HEK293 (cell line): ENCODE measurements at regions not wholly inside any gene's neighbourhood (a gene's known extent, or its start where the extent isn't known, plus 50 kb on each side); places are given as distances from the start of the nearest gene placed in this dataset.
A peak's percentile ranks its signal among the peaks of the same experiment; 100 is the strongest.

Source experiments
- CTCF ChIA-PET: fragments of 350-600 bp; formaldehyde crosslinking; extraction: SDS; loops from one replicate; lab custom pipeline; 2021; ENCODE audit warnings: antibody characterized with exemption; lab: Yijun Ruan, JAX
- POLR2A ChIA-PET: fragments of 300-600 bp; formaldehyde crosslinking; extraction: SDS; loops from one replicate; lab custom pipeline; 2020; ENCODE audit warnings: antibody characterized with exemption, inconsistent platforms; lab: Yijun Ruan, JAX
- H3K27ac ChIP-seq: fragments of 200-500 bp; sonication (Bioruptor generic); 2 replicates; pipeline ENCODE4 v1.5.1; 2014; ENCODE audit warnings: low read depth, low read length, control low read depth, inconsistent platforms; ENCODE audit errors: extremely low read depth
- H3K36me3 ChIP-seq, 2 experiments: fragments of 200-500 bp in 1 of 2; sonication (Bioruptor generic) in 1 of 2; 1 replicate in 1 of 2; 2 replicates in 1 of 2; pipeline ENCODE4 v1.5.1; 2014 to 2017; ENCODE audit warnings: inconsistent platforms in 2 of 2, low read length in 2 of 2; ENCODE audit not compliant: control insufficient read depth in 2 of 2, insufficient read depth in 1 of 2
- H3K4me1 ChIP-seq: fragments of 200-500 bp; sonication (Bioruptor generic); 2 replicates; pipeline ENCODE4 v1.5.1; 2014; ENCODE audit warnings: mild to moderate bottlenecking, low read length, inconsistent platforms; ENCODE audit not compliant: control insufficient read depth, insufficient read depth
- H3K4me3 ChIP-seq: 2 replicates; pipeline ENCODE4 v1.5.1; 2011; ENCODE audit warnings: low read depth, mild to moderate bottlenecking, control low read depth, low read length, moderate library complexity
- H3K9me3 ChIP-seq: fragments of 200-500 bp; sonication (Bioruptor generic); 2 replicates; pipeline ENCODE4 v1.5.1; 2014; ENCODE audit warnings: low read depth, low read length, inconsistent platforms; ENCODE audit not compliant: control insufficient read depth, insufficient read depth
- BCL11A ChIP-seq: fragments of 450-650 bp; formaldehyde crosslinking; IDR thresholded peaks from 2 replicates; pipeline ENCODE4 v1.5.1; 2016; ENCODE audit warnings: low read depth, missing biosample characterization, missing genetic modification characterization
- EGR2 ChIP-seq: fragments of 450-650 bp; formaldehyde crosslinking; IDR thresholded peaks from 2 replicates; pipeline ENCODE4 v1.5.1; 2016; ENCODE audit warnings: low read depth, missing biosample characterization, missing genetic modification characterization
- PRDM1 ChIP-seq: fragments of 450-650 bp; formaldehyde crosslinking; IDR thresholded peaks from 2 replicates; pipeline ENCODE4; 2016; ENCODE audit warnings: missing biosample characterization, missing genetic modification characterization
- SCRT1 ChIP-seq: fragments of 450-650 bp; formaldehyde crosslinking; IDR thresholded peaks from 2 replicates; pipeline ENCODE4 v1.5.1; 2016; ENCODE audit warnings: missing biosample characterization, missing genetic modification characterization, borderline replicate concordance
- SCRT2 ChIP-seq: fragments of 450-650 bp; formaldehyde crosslinking; IDR thresholded peaks from 2 replicates; pipeline ENCODE4 v1.5.1; 2016; ENCODE audit warnings: missing biosample characterization, missing genetic modification characterization
- ZBTB20 ChIP-seq: fragments of 450-650 bp; formaldehyde crosslinking; IDR thresholded peaks from 2 replicates; pipeline ENCODE4 v1.5.1; 2016; ENCODE audit warnings: missing biosample characterization, missing genetic modification characterization
- ZNF133 ChIP-seq: fragments of 450-650 bp; formaldehyde crosslinking; IDR thresholded peaks from 2 replicates; pipeline ENCODE4 v1.5.1; 2016; ENCODE audit warnings: missing biosample characterization, missing genetic modification characterization
- ZNF19 ChIP-seq: fragments of 450-650 bp; formaldehyde crosslinking; IDR thresholded peaks from 2 replicates; pipeline ENCODE4; 2016; ENCODE audit warnings: missing biosample characterization, missing genetic modification characterization, low read depth
- ZNF2 ChIP-seq: fragments of 450-650 bp; formaldehyde crosslinking; IDR thresholded peaks from 2 replicates; pipeline ENCODE4 v1.5.1; 2016; ENCODE audit warnings: missing biosample characterization, missing genetic modification characterization
- ZNF221 ChIP-seq: fragments of 450-650 bp; formaldehyde crosslinking; IDR thresholded peaks from 2 replicates; pipeline ENCODE4 v1.5.1; 2017; ENCODE audit warnings: missing biosample characterization, missing genetic modification characterization, borderline replicate concordance
- ZNF266 ChIP-seq: fragments of 450-650 bp; formaldehyde crosslinking; IDR thresholded peaks from 2 replicates; pipeline ENCODE4 v1.5.1; 2016; ENCODE audit warnings: missing biosample characterization, missing genetic modification characterization, low read depth
- ZNF391 ChIP-seq: fragments of 450-650 bp; formaldehyde crosslinking; IDR thresholded peaks from 2 replicates; pipeline ENCODE4 v1.5.1; 2016; ENCODE audit warnings: low read depth, missing biosample characterization, missing genetic modification characterization, borderline replicate concordance
- ZNF398 ChIP-seq: fragments of 450-650 bp; formaldehyde crosslinking; IDR thresholded peaks from 2 replicates; pipeline ENCODE4 v1.5.1; 2017; ENCODE audit warnings: missing biosample characterization, missing genetic modification characterization
- ZNF501 ChIP-seq: fragments of 450-650 bp; formaldehyde crosslinking; IDR thresholded peaks from 2 replicates; pipeline ENCODE4 v1.5.1; 2016; ENCODE audit warnings: missing biosample characterization, missing genetic modification characterization
- ZNF514 ChIP-seq: fragments of 450-650 bp; formaldehyde crosslinking; IDR thresholded peaks from 2 replicates; pipeline ENCODE4 v1.5.1; 2016; ENCODE audit warnings: missing biosample characterization, missing genetic modification characterization
- ZNF529 ChIP-seq: fragments of 450-650 bp; formaldehyde crosslinking; IDR thresholded peaks from 2 replicates; pipeline ENCODE4 v1.5.1; 2017; ENCODE audit warnings: missing genetic modification characterization, missing biosample characterization; ENCODE audit not compliant: insufficient replicate concordance
- ZNF530 ChIP-seq: fragments of 450-650 bp; formaldehyde crosslinking; IDR thresholded peaks from 2 replicates; pipeline ENCODE4 v1.5.1; 2016; ENCODE audit warnings: low read depth, missing biosample characterization, missing genetic modification characterization
- ZNF561 ChIP-seq: fragments of 450-650 bp; IDR thresholded peaks from 2 replicates; pipeline ENCODE4 v1.5.1; 2018; ENCODE audit warnings: missing biosample characterization, missing genetic modification characterization, borderline replicate concordance
- ZNF623 ChIP-seq: fragments of 450-650 bp; formaldehyde crosslinking; IDR thresholded peaks from 2 replicates; pipeline ENCODE4 v1.5.1; 2016; ENCODE audit warnings: missing biosample characterization, missing genetic modification characterization
- ZNF629 ChIP-seq: fragments of 450-650 bp; formaldehyde crosslinking; IDR thresholded peaks from 2 replicates; pipeline ENCODE4 v1.5.1; 2017; ENCODE audit warnings: missing biosample characterization, missing genetic modification characterization
- ZNF792 ChIP-seq: fragments of 450-650 bp; formaldehyde crosslinking; IDR thresholded peaks from 2 replicates; pipeline ENCODE4 v1.5.1; 2016; ENCODE audit warnings: missing biosample characterization, missing genetic modification characterization
- ZNF837 ChIP-seq: fragments of 450-650 bp; formaldehyde crosslinking; IDR thresholded peaks from 2 replicates; pipeline ENCODE4 v1.5.1; 2016; ENCODE audit warnings: missing biosample characterization, missing genetic modification characterization
- TF ChIP-seq, protein P1 (sequence below): fragments of 450-650 bp; formaldehyde crosslinking; IDR thresholded peaks from 2 replicates; pipeline ENCODE4 v1.5.1; 2016; ENCODE audit warnings: missing biosample characterization, missing genetic modification characterization, low read depth

GRCh38 chr2:201950606-201951005 is 83.0 kb upstream of the FZD7 start:
- no peaks in the 10 kb centered on the region for H3K4me1 ChIP-seq
- no peak overlapping the region for H3K4me3 ChIP-seq
- POLR2A ChIA-PET: no interaction called here
- no peaks in the 10 kb centered on the region for H3K36me3 ChIP-seq
- no peak overlapping the region for H3K27ac ChIP-seq
- TF ChIP-seq ZNF133 (no peak), ZNF2 (tag by site-specific recombination) (no peak), ZNF501 (tag by site-specific recombination) (no peak), ZNF792 (tag by site-specific recombination) (no peak)
- TF ChIP-seq, all 188 proteins: peak for 0
- CTCF ChIA-PET: no interaction called here
- H3K9me3 ChIP-seq: no peaks in the 10 kb centered on the region

- CTCF ChIA-PET: interaction anchor here (0.6 to 3.1 kb wide), 2 partner anchors 92 to 118 kb away, joined by 4 to 13 read pairs; no protein-coding TSS in a partner anchor
- Histone ChIP-seq H3K4me1 (no peaks in the 10 kb centered on the region), H3K4me3 (no peak overlapping the region)
- TF ChIP-seq ZNF530 (tag by site-specific recombination) (no peak), SCRT2 (tag by site-specific recombination) (peak; percentile 93), SCRT1 (peak; percentile 82)
- TF ChIP-seq, all 188 proteins: peak for 2
- Histone ChIP-seq H3K9me3 (no peaks in the 10 kb centered on the region), H3K27ac (no peak overlapping the region), H3K36me3 (no peaks in the 10 kb centered on the region)
- POLR2A ChIA-PET: no interaction called here
These were observed 81.5 kb upstream of the FZD7 start for GRCh38 chr2:201952187-201952586.

- ChIA-PET CTCF (interaction anchor here (3.1 kb wide), 1 partner anchor 93 kb away, joined by 13 read pairs; no protein-coding TSS in a partner anchor), POLR2A (no interaction called here)
- H3K36me3 ChIP-seq: no peaks in the 10 kb centered on the region
- H3K4me3 ChIP-seq: no peak overlapping the region
- no peak overlapping the region for H3K27ac ChIP-seq
- TF ChIP-seq ZNF391 (tag by site-specific recombination) (no peak), ZNF629 (tag by site-specific recombination) (no peak), BCL11A (tag by site-specific recombination) (no peak), ZNF529 (tag by site-specific recombination) (no peak), ZNF623 (no peak), ZNF266 (tag by site-specific recombination) (no peak), ZNF514 (no peak), ZNF837 (tag by site-specific recombination) (no peak), ZNF221 (tag by site-specific recombination) (no peak), ZNF561 (tag by site-specific recombination) (no peak), ZNF19 (tag by site-specific recombination) (no peak), EGR2 (no peak), ZBTB20 (no peak), ZNF398 (no peak), PRDM1 (no peak)
- TF ChIP-seq, protein P1, sequence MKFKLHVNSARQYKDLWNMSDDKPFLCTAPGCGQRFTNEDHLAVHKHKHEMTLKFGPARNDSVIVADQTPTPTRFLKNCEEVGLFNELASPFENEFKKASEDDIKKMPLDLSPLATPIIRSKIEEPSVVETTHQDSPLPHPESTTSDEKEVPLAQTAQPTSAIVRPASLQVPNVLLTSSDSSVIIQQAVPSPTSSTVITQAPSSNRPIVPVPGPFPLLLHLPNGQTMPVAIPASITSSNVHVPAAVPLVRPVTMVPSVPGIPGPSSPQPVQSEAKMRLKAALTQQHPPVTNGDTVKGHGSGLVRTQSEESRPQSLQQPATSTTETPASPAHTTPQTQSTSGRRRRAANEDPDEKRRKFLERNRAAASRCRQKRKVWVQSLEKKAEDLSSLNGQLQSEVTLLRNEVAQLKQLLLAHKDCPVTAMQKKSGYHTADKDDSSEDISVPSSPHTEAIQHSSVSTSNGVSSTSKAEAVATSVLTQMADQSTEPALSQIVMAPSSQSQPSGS (tag by site-specific recombination): no peak
- TF ChIP-seq, all 188 proteins: peak for 0
- Histone ChIP-seq H3K9me3 (no peaks in the 10 kb centered on the region), H3K4me1 (no peaks in the 10 kb centered on the region)
These were observed 80.3 kb upstream of the FZD7 start for GRCh38 chr2:201953396-201953795.
